GM21529 (cell line): ENCODE measurements at regions not wholly inside any gene's neighbourhood (a gene's known extent, or its start where the extent isn't known, plus 50 kb on each side); places are given as distances from the start of the nearest gene placed in this dataset.
A peak's percentile ranks its signal among the peaks of the same experiment; 100 is the strongest.

Experiments
- ATAC-seq: cut with Tn5 transposase; IDR thresholded peaks from one replicate; pipeline ENCODE4 v1.9.1; 2021; ENCODE audit not compliant: unreplicated experiment

GRCh38 chr1:5548266-5548665 lies 444.0 kb downstream of the NPHP4 start:
- no peak for ATAC-seq

GRCh38 chr1:5543235-5543634 lies 449.0 kb downstream of the NPHP4 start:
- ATAC-seq, result no peak

- no peak for ATAC-seq
These were observed 459.4 kb downstream of the NPHP4 start for GRCh38 chr1:5532811-5533210.

- ATAC-seq, result no peak
These were observed 465.2 kb downstream of the NPHP4 start for GRCh38 chr1:5526822-5527551.

- ATAC-seq, result no peak
These were observed 465.9 kb downstream of the NPHP4 start for GRCh38 chr1:5526385-5526750.

- no peak for ATAC-seq
These were observed 466.4 kb downstream of the NPHP4 start for GRCh38 chr1:5525597-5526384.

- ATAC-seq, result no peak
These were observed 469.6 kb downstream of the NPHP4 start for GRCh38 chr1:5522531-5523145.

GRCh38 chr1:5519366-5520135 lies 472.7 kb downstream of the NPHP4 start:
- no peak for ATAC-seq

GRCh38 chr1:5516756-5517155 lies 475.5 kb downstream of the NPHP4 start:
- no peak for ATAC-seq

GRCh38 chr1:5515501-5515900 lies 476.7 kb downstream of the NPHP4 start:
- ATAC-seq, result no peak

- peak; percentile 68 for ATAC-seq
These were observed 477.6 kb downstream of the NPHP4 start for GRCh38 chr1:5514527-5515183.

- no peak for ATAC-seq
These were observed 478.2 kb downstream of the NPHP4 start for GRCh38 chr1:5513846-5514526.

GRCh38 chr1:5513179-5513578 lies 479.0 kb downstream of the NPHP4 start:
- no peak for ATAC-seq

GRCh38 chr1:5511381-5512097 lies 480.7 kb downstream of the NPHP4 start:
- ATAC-seq, result no peak

GRCh38 chr1:5509664-5510452 lies 482.4 kb downstream of the NPHP4 start:
- no peak for ATAC-seq

GRCh38 chr1:5508669-5509330 lies 483.4 kb downstream of the NPHP4 start:
- no peak for ATAC-seq

GRCh38 chr1:5507340-5507739 lies 484.9 kb downstream of the NPHP4 start:
- no peak for ATAC-seq

- ATAC-seq, result no peak
These were observed 485.6 kb downstream of the NPHP4 start for GRCh38 chr1:5506634-5507033.
